HG02943 (cell line): ENCODE measurements at regions not wholly inside any gene's neighbourhood (a gene's known extent, or its start where the extent isn't known, plus 50 kb on each side); places are given as distances from the start of the nearest gene placed in this dataset.
"Not testable (repeated sequence)": the region's sequence is repeated elsewhere in the genome, so short reads cannot be mapped to it uniquely, and the experiment has no call there.

Experiments used
- ATAC-seq: cut with Tn5 transposase; IDR thresholded peaks from one replicate; pipeline ENCODE4 v1.9.1; 2021; ENCODE audit warnings: mild to moderate bottlenecking, low read depth, moderate library complexity; ENCODE audit not compliant: unreplicated experiment

GRCh38 chr12:127455347-127456265 is 811.4 kb upstream of the TMEM132C start:
- ATAC-seq: no peak

DNA sequence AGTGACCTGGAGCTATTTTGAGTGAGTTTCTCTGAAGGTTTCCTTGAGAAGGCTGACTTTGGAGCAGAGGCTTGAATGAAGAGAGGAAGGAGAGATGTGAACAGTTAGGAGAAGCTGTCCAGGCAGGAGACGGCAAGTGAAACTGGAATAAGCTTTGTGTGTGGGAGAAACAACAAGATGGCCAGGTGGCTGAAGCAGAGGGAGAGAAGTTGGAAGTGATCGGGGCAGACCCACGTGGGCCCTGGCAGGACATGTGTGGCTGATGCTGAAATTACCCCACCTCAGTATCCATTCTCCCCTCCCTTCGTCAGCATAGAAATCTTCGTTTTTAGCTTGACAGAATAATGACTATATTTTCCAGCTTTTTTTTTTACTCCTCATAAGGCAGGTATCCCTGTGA is 809.2 kb upstream of the TMEM132C start:
- ATAC-seq: no peak

DNA sequence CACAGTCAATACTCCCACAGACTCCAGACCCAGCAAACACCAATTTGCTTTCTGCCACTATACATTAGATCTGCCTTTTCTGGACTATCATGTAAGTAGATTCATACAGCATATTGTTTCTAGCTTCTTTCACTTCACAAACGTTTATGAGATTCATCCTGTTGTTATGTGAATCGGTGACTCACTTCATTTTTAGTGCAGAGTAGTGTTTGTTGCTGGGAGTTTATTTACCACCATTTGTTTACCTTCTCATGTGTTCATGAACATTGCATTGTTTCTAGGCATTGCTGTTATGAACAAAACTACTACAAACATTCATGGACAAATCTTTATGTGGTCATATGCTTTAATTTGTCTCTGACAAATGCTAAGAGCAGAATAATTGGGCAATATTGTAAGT is 807.8 kb upstream of the TMEM132C start:
- no peak for ATAC-seq

DNA sequence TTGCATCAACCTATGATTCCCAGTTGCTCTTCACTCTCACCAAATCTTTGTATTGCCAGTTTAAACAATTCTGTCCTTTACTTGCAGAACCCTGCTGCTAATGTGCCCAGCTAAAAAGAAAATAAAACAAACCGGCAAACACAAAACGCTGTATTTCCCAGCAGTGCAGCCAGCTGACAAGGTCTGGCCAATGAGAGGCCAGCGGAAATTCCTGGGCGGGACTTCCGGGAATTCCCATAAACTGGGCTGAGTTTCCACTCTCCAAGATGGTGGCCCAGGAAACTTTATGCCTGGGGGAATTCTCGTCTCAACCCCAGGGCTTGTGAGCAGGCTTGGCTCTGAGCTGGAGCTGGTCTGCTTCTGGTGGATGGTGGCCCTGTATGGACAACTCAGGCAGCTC is 807.3 kb upstream of the TMEM132C start:
- no peak for ATAC-seq

- no peak for ATAC-seq
These were observed 803.7 kb upstream of the TMEM132C start for GRCh38 chr12:127463237-127463636.

GRCh38 chr12:127469331-127469730 is 797.6 kb upstream of the TMEM132C start:
- no peak for ATAC-seq

GRCh38 chr12:127473766-127474165 is 793.2 kb upstream of the TMEM132C start:
- ATAC-seq: no peak

DNA sequence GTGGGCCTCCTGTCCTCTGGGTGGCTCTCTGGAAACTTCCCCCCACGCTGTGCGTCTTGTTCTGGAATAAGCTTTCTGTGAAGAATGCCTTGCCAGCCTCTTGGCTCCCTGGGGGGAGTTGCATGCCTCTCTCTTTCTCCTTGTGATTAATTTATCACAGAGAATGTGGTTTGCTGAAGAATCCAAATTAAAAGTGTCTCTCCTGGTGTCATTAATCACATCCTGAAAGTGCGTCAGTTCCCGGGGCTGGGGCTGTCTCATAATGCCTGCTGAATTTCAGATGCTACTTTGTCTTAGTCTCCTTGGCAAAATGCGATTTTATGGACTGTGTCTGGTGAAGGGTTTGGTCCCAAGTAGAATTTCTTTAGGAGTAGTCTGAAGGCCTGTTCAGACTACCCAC is 787.7 kb upstream of the TMEM132C start:
- ATAC-seq: no peak

- no peak for ATAC-seq
These were observed 786.1 kb upstream of the TMEM132C start for GRCh38 chr12:127480775-127481314.

DNA sequence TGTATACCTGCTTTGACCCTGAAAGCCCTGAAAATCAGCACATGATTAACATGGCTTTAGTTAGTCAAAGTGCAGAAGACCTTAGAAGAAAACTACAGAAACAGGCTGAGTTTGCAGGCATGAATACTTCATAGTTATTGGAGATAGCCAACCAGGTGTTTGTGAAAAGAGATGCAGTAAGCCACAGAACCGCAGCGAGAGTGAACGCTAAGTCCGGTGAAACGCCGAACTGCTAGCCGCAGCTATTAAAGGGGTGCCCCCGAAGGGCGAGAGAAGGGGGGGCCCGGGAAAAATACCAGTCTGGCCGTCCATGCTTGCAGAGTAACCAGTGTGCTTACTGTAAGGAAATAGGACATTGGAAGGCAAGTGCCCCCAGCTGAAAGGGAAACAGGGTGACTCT is 784.0 kb upstream of the TMEM132C start:
- ATAC-seq: no peak

DNA sequence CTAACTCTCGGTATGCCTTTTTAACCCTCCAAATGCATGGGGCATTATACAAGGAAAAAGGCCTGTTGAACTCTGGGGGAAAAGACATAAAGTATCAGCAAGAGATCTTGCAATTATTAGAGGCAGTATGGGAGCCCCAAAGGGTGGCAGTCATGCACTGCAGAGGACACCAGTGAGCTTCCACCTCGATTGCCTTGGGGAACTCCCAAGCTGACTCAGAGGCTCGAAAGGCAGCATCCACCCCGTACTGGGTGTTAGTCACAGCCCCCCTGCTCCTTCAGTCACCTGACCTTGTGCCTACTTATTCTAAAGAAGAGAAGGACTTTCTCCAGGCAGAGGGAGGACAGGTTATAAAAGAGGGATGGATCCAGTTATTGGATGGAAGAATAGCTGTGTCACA is 781.4 kb upstream of the TMEM132C start:
- ATAC-seq: no peak

DNA sequence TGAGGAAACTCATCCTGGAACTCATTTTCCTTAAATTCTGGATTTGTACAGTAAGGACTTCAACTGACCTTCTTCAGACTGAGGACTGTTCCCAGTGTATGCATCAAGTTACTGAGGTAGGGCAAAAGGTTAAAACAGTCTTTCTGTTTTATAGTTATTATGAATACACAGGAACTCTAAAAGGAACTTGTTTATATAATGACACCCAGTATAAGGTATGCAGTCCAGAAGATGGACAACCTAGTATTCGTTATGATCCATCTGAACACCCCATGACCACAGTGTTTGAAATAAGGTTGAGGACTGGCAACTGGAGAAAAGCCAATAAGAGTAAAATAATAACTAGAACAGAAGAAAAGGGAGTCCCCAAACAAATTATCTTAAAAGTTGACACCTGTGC is 779.9 kb upstream of the TMEM132C start:
- ATAC-seq: no peak

DNA sequence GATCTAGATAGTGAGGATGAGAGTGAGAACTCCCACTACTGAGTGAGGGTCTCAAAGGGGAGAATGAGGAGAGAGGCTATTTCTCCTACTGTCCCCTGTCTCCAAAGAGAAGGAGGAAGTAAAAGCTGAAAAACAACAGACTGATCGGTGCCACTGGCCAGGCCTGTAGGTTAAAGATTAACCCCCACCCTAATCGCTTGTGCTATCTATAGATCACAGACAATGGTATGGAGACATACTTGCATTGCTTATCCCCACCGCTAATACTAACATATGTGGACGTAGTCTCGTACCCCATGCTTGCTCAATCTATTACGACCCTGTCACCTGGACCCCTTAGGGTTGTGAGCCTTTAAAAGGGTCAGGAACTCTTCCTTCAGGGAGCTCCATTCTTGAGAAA is 777.9 kb upstream of the TMEM132C start:
- ATAC-seq: no peak

- ATAC-seq: no peak
These were observed 771.7 kb upstream of the TMEM132C start for GRCh38 chr12:127494961-127495915.

DNA sequence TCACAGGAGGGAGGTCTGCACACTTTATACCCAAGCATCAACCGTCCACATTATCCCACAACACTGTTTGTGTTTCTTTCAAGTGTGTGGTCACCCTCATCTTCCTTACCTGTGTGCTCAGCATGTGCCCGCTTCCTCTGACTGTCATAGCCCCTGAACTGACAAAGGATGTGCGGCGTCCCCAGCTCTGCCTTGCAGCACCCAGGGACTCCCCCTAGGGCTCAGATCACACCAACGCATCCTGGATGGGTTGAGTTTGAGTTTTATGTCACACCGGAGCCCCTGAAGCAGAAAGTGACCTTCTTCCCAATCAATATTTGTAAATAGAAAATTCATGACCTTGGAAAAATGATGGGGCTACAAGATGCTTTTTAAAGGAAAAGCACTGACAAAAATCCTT is 770.7 kb upstream of the TMEM132C start:
- ATAC-seq: no peak

- ATAC-seq: no peak
These were observed 766.4 kb upstream of the TMEM132C start for GRCh38 chr12:127500512-127501035.

GRCh38 chr12:127501916-127502315 is 765.1 kb upstream of the TMEM132C start:
- ATAC-seq: no peak

DNA sequence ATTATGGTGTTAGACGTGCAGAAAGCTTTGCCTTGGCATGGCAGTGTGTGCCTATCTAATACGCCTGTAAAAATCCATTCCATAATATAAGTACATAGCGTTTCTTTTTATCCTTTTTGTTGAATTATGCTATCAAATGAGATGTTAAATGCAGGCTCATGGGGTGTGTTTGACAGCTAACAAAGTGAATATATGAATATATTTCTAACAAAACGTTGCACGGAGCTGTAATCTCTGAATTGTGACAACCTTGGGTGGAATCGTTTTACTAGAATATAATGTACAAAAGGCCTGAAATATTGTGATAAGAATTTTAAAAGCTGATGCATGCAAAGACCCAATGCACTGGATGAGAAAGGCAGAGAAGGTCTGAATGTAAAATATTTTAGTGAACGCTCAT is 763.7 kb upstream of the TMEM132C start:
- ATAC-seq: no peak

DNA sequence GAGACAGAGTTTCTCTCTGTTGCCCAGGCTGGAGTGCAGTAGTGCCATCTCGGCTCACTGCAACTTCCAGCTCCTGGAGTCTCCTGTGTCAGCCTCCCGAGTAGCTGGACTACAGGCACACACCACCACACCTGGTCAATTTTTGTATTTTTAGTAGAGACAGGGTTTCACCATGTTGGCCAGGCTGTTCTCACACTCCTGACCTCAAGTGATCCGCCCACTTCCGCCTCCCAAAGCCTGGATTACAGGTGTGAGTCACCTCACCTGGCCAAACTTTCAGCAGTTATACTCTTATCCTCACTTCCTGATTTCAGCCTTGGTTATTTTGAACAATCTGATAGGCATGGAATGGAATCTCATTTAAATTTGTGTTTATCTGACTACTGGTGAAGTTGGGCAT is 763.0 kb upstream of the TMEM132C start:
- ATAC-seq: not testable (repeated sequence)

- ATAC-seq: no peak
These were observed 762.1 kb upstream of the TMEM132C start for GRCh38 chr12:127504874-127505273.

DNA sequence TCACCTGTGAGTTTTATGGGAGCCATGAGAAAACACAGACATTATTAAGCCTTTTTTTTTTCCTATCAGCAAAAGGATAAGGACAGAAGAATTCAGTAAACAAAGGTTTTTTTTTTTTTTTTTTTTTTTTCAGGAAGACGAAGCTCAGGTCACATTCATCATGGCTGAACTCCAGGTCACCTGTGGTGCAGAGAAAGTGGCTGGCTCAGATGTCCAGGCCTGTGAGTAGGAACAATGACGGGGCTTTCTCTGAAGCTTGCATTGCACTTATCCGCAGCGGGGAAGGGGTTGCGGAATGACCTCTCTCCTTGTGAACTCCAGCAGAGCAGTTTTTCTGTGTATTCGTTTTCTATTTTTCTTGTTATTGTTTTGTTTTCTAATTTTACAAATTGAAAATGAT is 759.6 kb upstream of the TMEM132C start:
- ATAC-seq: no peak
